KMS-11 (cell line): ENCODE measurements at regions not wholly inside any gene's neighbourhood (a gene's known extent, or its start where the extent isn't known, plus 50 kb on each side); places are given as distances from the start of the nearest gene placed in this dataset.
"Not testable (repeated sequence)": the region's sequence is repeated elsewhere in the genome, so short reads cannot be mapped to it uniquely, and the experiment has no call there.

Experiments used
- H2AFZ ChIP-seq: fragments of 200-600 bp; sonication (generic); 2 replicates; pipeline ENCODE4 v1.6.1; 2016; ENCODE audit warnings: antibody characterized with exemption, mixed run types, low read depth
- H3K27ac ChIP-seq: fragments of 200-600 bp; sonication (generic); 2 replicates; pipeline ENCODE4 v1.6.1; 2016; ENCODE audit warnings: mild to moderate bottlenecking, mixed run types
- H3K27me3 ChIP-seq: fragments of 200-600 bp; sonication (generic); 2 replicates; pipeline ENCODE4 v1.6.1; 2017; ENCODE audit warnings: mild to moderate bottlenecking, low read depth, mixed run types, moderate library complexity; ENCODE audit not compliant: insufficient read depth
- H3K36me3 ChIP-seq: fragments of 200-600 bp; sonication (generic); 2 replicates; pipeline ENCODE4 v1.6.1; 2017; ENCODE audit warnings: mild to moderate bottlenecking, mixed run types; ENCODE audit not compliant: insufficient read depth
- H3K4me1 ChIP-seq: fragments of 200-600 bp; sonication (generic); 2 replicates; pipeline ENCODE4 v1.6.1; 2016; ENCODE audit warnings: mild to moderate bottlenecking, low read depth, mixed run types; ENCODE audit not compliant: poor library complexity, severe bottlenecking
- H3K4me2 ChIP-seq: fragments of 200-600 bp; sonication (generic); 2 replicates; pipeline ENCODE4 v1.7.0; 2016; ENCODE audit warnings: mild to moderate bottlenecking, mixed run types
- H3K4me3 ChIP-seq: fragments of 200-600 bp; sonication (generic); IDR thresholded peaks from 2 replicates; pipeline ENCODE4 v1.6.1; 2017; ENCODE audit warnings: low read depth, low read length, mixed read lengths; ENCODE audit not compliant: insufficient read depth
- H3K79me2 ChIP-seq: fragments of 200-600 bp; sonication (generic); 2 replicates; pipeline ENCODE4 v1.6.1; 2016; ENCODE audit warnings: low read depth, mixed run types; ENCODE audit not compliant: insufficient read depth
- H3K9ac ChIP-seq: fragments of 200-600 bp; sonication (generic); 2 replicates; pipeline ENCODE4 v1.6.1; 2016; ENCODE audit warnings: mild to moderate bottlenecking, mixed run types
- H4K20me1 ChIP-seq: fragments of 200-600 bp; sonication (generic); 2 replicates; pipeline ENCODE4 v1.6.1; 2016; ENCODE audit warnings: mild to moderate bottlenecking, mixed run types; ENCODE audit not compliant: insufficient read depth
- TF ChIP-seq, protein P1 (sequence below): fragments of 200-600 bp; sonication (generic); conservative IDR thresholded peaks from 2 replicates; pipeline ENCODE4 v1.6.1; 2017; ENCODE audit warnings: low read depth, mild to moderate bottlenecking, antibody characterized with exemption, low read length, moderate library complexity, mixed read lengths

DNA sequence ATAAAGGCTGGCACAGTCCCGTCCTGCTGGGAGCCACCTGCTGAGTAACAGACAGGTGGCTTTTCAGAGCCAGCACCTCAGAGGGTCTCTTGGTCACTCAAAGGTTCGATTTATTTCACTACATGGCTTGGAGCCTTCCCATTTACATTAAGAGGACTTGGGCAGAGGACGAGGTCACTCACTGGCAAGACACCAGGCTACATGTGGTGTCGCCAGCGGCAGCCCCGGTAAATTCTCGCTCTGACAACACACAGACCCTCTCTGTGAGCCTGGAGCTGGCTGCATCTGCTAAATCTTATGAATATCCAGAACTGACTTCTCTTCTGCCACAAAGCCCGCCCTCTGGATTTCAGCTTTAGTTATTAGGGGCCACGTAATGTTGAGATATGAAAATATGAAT lies 254.7 kb downstream of the VAPA start:
- Histone ChIP-seq H3K4me2 (no peak overlapping the region), H3K27me3 (no peaks in the 10 kb centered on the region)
- TF ChIP-seq, protein P1, sequence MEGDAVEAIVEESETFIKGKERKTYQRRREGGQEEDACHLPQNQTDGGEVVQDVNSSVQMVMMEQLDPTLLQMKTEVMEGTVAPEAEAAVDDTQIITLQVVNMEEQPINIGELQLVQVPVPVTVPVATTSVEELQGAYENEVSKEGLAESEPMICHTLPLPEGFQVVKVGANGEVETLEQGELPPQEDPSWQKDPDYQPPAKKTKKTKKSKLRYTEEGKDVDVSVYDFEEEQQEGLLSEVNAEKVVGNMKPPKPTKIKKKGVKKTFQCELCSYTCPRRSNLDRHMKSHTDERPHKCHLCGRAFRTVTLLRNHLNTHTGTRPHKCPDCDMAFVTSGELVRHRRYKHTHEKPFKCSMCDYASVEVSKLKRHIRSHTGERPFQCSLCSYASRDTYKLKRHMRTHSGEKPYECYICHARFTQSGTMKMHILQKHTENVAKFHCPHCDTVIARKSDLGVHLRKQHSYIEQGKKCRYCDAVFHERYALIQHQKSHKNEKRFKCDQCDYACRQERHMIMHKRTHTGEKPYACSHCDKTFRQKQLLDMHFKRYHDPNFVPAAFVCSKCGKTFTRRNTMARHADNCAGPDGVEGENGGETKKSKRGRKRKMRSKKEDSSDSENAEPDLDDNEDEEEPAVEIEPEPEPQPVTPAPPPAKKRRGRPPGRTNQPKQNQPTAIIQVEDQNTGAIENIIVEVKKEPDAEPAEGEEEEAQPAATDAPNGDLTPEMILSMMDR: no peak

DNA sequence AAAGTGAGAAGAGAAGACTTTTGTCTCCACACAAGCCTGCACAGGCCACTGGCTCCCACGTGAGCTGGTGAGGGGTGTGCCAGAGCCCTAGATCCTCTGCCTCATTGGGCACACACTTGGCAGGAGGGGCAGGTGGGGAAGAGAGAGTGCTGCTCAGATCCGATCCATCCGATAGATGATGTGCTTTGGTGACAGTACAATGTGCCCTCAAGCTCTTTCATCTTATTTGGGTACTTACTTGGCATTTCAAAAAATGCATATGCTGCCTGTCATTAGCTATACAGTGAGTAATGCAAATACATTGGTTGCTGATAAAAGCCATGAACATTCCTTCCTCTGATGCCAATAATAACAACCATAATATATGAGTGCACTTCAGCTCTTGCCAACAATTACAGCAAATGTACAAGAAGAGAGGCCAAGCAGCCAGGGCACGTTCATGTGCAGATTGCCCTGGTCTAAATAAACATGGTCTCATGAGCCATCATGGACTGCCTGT lies 255.3 kb downstream of the VAPA start:
- no peaks in the 10 kb centered on the region for H3K4me1 ChIP-seq
- no peak overlapping the region for H3K4me2 ChIP-seq
- TF ChIP-seq, protein P1: no peak
- no peaks in the 10 kb centered on the region for H3K27me3 ChIP-seq
- no peak overlapping the region for H3K27ac ChIP-seq
- H4K20me1 ChIP-seq: no peaks in the 10 kb centered on the region
- no peak overlapping the region for H3K4me3 ChIP-seq
- no peaks in the 10 kb centered on the region for H3K79me2 ChIP-seq
- H2AFZ ChIP-seq: no peak overlapping the region
- H3K9ac ChIP-seq: no peak overlapping the region
- H3K36me3 ChIP-seq: no peaks in the 10 kb centered on the region

More for the DNA sequence above, 254.7 kb downstream of the VAPA start:
- Histone ChIP-seq H3K27ac (no peak overlapping the region), H3K4me3 (no peak overlapping the region), H3K79me2 (no peaks in the 10 kb centered on the region), H3K36me3 (no peaks in the 10 kb centered on the region), H3K4me1 (no peaks in the 10 kb centered on the region), H4K20me1 (no peaks in the 10 kb centered on the region), H2AFZ (no peak overlapping the region), H3K9ac (no peak overlapping the region)

DNA sequence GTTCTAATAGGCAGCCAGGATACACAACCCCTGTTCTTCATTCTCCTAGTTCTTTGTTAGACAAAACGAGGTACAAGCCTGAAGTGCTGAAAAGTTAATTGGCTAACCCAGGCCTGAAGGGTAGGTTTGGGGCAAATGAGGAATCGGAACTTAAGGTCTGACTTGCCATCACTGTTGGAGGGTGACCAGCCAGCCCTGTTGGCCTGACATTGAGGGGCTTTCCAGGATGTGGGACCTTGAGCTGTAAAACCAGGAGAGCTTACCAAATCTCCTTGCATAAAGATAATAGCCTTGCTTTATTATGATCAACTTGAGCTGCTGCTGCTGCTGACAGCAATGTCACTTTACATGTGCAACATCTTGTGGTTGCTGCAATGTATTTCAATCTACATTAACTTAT lies 256.0 kb downstream of the VAPA start:
- Histone ChIP-seq H3K4me3 (no peak overlapping the region), H3K9ac (no peak overlapping the region), H3K4me1 (no peaks in the 10 kb centered on the region), H2AFZ (no peak overlapping the region), H3K79me2 (no peaks in the 10 kb centered on the region), H3K4me2 (no peak overlapping the region), H3K36me3 (no peaks in the 10 kb centered on the region), H4K20me1 (no peaks in the 10 kb centered on the region), H3K27me3 (no peaks in the 10 kb centered on the region), H3K27ac (no peak overlapping the region)
- TF ChIP-seq, protein P1: no peak

DNA sequence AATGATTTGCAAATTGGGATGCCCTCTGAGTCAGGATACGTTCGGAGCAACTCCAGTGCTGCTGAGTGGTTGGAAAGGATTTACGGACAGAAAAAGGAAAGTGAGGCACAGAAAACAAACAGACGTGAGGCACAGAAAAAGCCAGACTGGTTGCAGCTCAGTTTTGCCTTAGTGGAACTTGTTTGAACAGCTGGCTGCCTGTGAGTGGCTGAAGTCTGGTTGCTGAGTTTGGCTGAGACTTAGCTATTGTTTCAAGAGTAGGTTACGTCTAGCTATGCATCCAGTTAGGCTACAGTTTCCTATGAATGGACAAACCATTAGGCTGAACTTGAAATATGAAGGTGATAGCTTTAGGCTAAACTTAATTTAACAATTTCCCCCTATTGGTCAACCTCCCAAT lies 256.6 kb downstream of the VAPA start:
- H3K4me2 ChIP-seq: no peak overlapping the region
- no peak overlapping the region for H3K9ac ChIP-seq
- H3K27me3 ChIP-seq: no peaks in the 10 kb centered on the region
- H3K4me3 ChIP-seq: no peak overlapping the region
- no peaks in the 10 kb centered on the region for H3K36me3 ChIP-seq
- no peaks in the 10 kb centered on the region for H4K20me1 ChIP-seq
- no peaks in the 10 kb centered on the region for H3K79me2 ChIP-seq
- TF ChIP-seq, protein P1: no peak
- H3K27ac ChIP-seq: no peak overlapping the region
- no peak overlapping the region for H2AFZ ChIP-seq
- no peaks in the 10 kb centered on the region for H3K4me1 ChIP-seq

GRCh38 chr18:10175333-10175732 lies 261.5 kb downstream of the VAPA start:
- H3K79me2 ChIP-seq, H3K4me2 ChIP-seq, H2AFZ ChIP-seq, H3K27me3 ChIP-seq, H3K36me3 ChIP-seq, H3K4me3 ChIP-seq, H3K9ac ChIP-seq, H4K20me1 ChIP-seq, H3K27ac ChIP-seq, H3K4me1 ChIP-seq: not testable (repeated sequence)

- H3K27me3 ChIP-seq, H3K36me3 ChIP-seq, H4K20me1 ChIP-seq, H2AFZ ChIP-seq, H3K9ac ChIP-seq, H3K4me3 ChIP-seq, H3K27ac ChIP-seq, H3K4me2 ChIP-seq, H3K4me1 ChIP-seq, H3K79me2 ChIP-seq: not testable (repeated sequence)
Observed at GRCh38 chr18:10179326-10179725, 265.5 kb downstream of the VAPA start.
